ENCODE measurements at regions not wholly inside any gene's neighbourhood (a gene's known extent, or its start where the extent isn't known, plus 50 kb on each side); places are given as distances from the start of the nearest gene placed in this dataset.

DNA sequence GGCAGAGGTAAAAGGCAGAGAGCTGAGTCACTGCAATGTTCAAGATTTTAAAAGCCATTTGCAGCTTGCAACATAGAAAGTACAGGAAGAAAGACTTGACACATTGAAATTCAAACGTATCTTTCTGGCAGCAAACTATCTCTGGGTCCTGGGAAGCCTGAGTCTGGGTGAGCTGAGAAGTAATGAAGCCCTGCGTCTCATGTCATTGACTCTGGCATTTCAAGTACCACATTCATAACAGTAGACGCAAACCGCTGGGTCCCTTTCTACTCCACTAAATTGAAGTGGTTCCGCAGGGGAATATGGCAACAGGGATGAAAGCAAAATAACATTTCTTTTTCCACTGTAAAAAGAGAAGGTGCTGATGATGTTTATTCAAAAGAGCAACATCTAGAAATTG is 694.3 kb downstream of the BRINP1 start:
- TF ChIP-seq CTCF (IDR thresholded peaks at IDR 0.05; ENCODE audit: insufficient read depth, low read depth, low read length) (no peak), EZH2 (IDR thresholded peaks at IDR 0.05; ENCODE audit: insufficient read depth, low read length) (no peak)

Data from astrocyte (in vitro differentiated cells and primary cell).